NCI-H1105 treated with DMSO at 0.1 percent for 48 hours (cell line): ENCODE measurements at regions not wholly inside any gene's neighbourhood (a gene's known extent, or its start where the extent isn't known, plus 50 kb on each side); places are given as distances from the start of the nearest gene placed in this dataset.
"Not testable (repeated sequence)": the region's sequence is repeated elsewhere in the genome, so short reads cannot be mapped to it uniquely, and the experiment has no call there.

Experiments
- DNase-seq: peaks from one replicate; lab custom pipeline; 2025; lab: John Stamatoyannopoulos, UW

DNA sequence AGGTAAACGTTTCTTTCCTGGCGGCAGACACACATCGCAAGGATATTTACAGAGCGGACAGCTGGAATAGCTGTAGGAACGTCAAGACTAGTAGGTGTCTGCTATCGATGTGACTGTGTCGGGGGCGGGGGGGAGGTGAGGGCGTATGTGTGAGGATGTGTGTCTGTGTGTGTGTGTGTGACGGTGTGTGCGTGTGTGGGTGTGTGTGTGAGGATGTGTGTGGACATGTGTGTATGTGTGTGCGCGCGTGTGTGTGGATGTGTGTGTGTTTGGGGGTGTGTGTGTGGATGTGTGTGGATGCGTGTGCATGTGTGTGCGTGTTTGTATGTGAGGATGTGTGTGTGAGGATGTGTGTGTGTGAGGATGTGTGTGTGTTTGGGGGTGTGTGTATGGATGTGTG lies 55.4 kb downstream of the PNMA6F start:
- DNase-seq, result not testable (repeated sequence)

DNA sequence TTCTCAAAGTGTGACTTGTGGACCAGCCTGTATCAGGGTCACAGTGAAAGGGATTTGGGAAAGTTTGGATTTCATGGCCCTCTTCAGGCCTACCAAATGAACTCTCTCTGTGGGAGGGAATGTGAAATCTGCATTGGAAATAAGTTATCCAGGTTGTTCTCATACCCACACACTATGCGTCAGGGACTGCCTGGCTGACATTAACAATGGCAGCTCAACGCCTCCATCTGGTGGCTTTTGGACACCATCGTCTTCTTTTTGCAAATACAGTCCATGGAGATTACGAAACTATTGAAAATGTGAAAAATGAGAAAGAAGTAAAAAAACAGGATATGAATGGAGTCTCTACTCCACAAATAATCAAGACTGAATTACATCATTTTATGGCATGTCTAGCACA lies 61.1 kb downstream of the PNMA6F start:
- DNase-seq, result not testable (repeated sequence)

DNA sequence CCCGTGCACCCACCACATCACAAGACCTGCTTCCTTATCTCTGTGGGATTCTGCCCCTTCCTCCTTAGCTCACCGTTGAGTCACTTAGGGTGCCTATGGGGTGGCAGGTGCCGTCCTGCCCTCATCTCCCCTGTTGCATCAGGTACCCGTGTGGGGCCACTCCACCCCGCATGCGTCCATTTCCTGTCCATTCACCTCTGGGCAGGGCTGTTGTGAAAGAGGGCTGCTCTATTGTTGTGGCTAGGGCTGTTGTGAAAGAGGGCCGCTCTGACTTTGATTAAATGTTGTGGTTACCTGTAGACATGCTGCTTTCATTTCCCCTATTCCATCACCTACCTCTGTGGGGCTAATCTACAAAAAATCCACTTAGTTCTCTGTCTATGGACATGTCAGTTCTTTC lies 68.3 kb downstream of the PNMA6F start:
- DNase-seq, result not testable (repeated sequence)

DNA sequence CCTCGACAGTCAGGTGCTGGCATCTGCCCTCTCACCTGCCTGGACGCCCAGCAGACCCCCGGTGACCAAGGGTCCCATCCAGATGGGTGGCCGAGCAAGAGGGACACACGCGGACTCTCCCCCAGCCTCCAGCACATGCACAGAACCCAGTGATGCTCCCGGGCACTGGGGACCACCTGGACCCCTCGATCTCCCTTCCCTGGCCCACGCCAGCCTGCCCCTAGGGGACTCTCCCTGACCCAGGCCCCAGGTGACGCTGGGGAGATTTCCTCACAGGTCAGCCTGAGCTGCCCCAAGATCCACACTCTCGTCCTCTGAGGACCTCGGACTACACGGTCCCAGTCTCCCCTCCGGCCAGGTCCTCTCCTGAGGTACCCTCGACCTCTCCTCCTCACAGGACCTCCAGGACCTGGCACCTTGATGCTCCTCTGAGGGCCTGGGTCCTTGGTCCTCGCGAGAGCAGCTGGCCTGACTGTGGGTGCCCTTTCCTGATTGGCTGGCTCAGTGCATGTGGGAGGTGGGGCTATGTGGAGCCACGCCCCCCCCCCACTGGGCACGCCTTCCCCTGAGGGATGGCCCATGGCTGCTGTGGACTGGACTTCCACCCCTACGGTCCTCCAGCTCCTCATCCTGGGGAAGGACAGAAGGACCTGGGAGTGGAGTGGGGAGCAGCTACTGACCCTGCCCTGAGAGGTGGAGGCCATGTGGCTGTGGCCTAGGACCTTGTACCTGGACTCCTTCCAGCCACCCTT lies 69.0 kb downstream of the PNMA6F start:
- DNase-seq, result not testable (repeated sequence)

DNA sequence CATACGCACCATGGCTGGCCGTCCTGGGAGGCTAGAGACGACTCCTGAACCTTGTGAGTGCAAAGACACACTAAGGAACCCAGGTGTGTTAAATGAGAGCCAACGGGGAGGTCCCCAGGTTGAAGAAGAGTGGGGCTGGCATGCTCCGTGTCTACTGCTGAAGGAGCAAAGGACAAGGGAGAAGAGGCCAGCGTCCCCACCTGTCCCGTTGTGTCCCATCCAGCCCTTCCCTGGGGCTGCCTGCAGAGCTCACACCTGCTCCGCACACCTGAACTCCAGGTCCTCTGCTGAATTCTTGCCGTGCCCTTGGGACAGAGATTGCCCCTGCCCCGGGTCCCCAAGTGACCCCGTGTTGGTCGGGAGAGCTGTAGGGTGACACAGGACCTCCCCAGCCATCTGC lies 69.6 kb downstream of the PNMA6F start:
- not testable (repeated sequence) for DNase-seq

DNA sequence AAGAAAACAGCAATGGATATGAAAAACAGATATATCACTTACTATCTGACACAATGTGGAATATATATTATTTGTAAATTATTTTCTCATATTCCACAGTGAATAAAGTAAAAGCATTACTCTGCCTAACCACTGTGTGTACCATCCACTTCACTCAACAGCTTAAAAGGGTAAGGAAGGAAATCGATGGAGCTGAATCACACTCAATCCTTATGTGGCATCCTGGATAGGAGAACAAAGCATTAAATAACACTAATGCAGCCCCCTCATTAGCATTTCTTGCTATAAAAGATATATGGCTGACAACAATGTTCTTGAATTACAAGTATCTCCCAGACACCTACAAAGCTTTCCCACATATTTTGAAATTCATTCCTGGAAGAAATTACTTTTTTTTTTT lies 70.8 kb downstream of the PNMA6F start:
- not testable (repeated sequence) for DNase-seq

DNA sequence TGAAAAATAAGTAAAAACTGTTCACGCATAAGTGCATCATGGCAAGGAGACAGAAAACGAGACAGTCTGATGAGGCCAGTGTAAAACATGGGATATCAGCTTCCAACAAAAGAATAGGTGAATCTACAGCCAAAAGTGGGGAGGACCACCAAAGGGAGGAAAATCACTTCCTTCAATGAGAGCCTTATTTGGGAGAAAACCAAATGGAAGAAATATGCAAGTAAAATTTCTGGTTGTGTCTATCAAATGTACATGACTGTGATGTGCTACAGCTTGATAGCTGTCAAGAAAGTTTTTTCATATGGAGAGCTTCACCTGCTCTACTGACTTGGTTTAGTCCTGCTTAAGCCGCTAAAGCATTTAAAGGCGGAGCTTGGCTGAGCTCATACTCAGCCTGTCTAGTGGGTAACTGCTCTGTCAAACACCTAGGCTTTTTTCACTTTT lies 66.2 kb downstream of the MAGEA1 start:
- peak; percentile 63 for DNase-seq

DNA sequence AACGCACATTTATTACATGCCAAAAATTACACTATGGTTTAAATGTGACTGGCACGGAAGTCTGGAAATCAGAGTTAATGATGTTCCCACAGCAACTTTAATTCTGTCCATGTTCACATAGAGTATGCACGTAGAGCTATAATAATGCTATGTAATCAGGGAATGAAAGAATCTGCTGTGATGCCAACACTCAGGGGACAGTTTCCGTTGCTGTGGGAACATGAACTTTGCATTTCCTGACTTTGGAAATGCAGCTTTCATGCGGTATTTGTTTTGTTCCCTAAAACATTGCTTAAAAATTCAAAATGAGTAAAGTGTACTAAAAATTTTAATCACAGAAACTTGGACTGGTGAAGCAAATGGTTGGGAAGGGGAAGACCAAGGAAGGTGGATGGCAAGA lies 65.7 kb downstream of the MAGEA1 start:
- DNase-seq, result no peak

DNA sequence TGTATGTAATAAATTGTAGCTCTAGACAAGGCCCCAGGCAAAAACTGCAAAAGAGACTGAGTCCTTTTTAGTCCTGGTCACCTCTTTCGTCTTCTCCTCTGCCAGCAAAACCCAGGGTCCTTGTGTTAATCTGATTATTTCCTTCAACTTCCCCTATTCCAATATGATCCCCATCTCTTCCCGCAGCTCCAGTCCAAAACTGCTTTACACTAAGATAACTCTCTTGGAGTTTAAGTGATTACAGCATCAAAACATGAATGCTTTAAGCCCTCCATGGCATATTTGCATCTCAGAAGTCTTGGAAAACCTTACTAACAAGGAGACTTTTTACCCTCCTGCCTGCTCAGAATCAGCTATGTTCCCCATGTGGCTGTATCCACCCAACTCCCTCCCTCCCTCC lies 59.3 kb downstream of the MAGEA1 start:
- DNase-seq, result no peak
